Esophagus squamous epithelium (tissue), 4 donors: ENCODE measurements at regions not wholly inside any gene's neighbourhood (a gene's known extent, or its start where the extent isn't known, plus 50 kb on each side); places are given as distances from the start of the nearest gene placed in this dataset.

Experiments
- CTCF ChIP-seq, 6 experiments: fragments of 450-650 bp in 4 of 6; fragments of 200-600 bp in 2 of 6; sonication (generic) in 2 of 6; IDR thresholded peaks; one replicate each; pipeline ENCODE4 v1.5.1; 2016 to 2019; ENCODE audit warnings: antibody characterized with exemption in 6 of 6, mild to moderate bottlenecking in 4 of 6, moderate library complexity in 4 of 6
- POLR2A ChIP-seq, 4 donors: fragments of 450-650 bp; IDR thresholded peaks; one replicate each; pipeline ENCODE4 v1.6.1; 2017; ENCODE audit warnings: antibody characterized with exemption in 4 of 4, mild to moderate bottlenecking in 4 of 4, moderate library complexity in 3 of 4

GRCh38 chr9:88024896-88025295 is 50.6 kb upstream of the CDK20 start:
- no peak for TF ChIP-seq POLR2A (IDR thresholded peaks at IDR 0.05)
- TF ChIP-seq CTCF (IDR thresholded peaks at IDR 0.05) = no peak
